ENCODE measurements at regions not wholly inside any gene's neighbourhood (a gene's known extent, or its start where the extent isn't known, plus 50 kb on each side); places are given as distances from the start of the nearest gene placed in this dataset.

DNA sequence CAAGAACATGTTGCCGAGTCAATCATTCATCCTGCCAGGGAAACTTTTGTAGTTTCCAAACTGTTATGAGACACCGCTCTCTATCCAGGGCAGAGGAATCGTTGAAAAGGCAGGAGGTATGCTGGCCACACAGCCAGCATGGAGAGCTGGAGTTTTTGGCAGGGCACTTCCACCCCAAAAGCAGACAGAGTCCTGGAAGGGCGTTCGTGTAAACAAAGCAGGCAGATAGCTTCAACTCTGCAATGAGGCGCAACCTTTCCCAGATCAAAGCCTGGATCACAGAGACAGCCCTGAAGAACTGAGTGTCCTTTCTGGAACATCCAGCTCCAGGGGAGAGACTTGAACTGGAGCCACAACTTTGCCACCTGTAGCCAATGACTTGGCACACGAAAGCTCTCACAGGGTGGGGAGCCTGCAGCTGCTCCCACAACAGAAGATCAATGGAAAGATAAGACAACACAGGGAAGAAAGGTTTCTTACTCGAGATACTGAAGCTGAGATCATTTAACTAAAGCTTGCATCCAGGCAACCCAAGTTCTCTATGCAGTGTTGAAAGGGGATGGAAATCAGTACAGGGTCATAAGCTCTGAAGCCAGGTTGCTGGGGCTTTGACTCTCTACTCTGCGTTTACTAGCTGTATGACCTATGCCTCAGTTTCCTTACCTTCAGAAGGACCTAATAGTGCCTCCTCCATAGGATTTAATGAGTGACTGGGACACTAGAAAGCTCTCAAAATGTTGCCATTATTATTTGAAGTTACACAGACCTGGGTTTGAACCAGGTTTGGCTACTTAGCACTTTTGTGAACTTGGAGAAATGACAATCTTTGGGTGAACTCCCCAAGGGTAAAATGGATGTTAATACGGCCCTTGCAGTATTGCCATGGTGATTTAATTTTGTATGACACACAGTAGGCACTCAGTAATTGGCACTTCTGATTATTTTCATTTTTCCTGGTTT is 434.8 kb upstream of the NPVF start:
- no peak for ATAC-seq
- H3K36me3 ChIP-seq: no peaks in the 10 kb centered on the region
- H3K9me3 ChIP-seq: no peaks in the 10 kb centered on the region
- H3K4me1 ChIP-seq: no peaks in the 10 kb centered on the region
- no peaks in the 10 kb centered on the region for H3K27me3 ChIP-seq (ENCODE audit: low read depth)
- H3K4me3 ChIP-seq: no peak overlapping the region
- H3K27ac ChIP-seq: peak overlapping the region; percentile 14
- TF ChIP-seq, protein P1, sequence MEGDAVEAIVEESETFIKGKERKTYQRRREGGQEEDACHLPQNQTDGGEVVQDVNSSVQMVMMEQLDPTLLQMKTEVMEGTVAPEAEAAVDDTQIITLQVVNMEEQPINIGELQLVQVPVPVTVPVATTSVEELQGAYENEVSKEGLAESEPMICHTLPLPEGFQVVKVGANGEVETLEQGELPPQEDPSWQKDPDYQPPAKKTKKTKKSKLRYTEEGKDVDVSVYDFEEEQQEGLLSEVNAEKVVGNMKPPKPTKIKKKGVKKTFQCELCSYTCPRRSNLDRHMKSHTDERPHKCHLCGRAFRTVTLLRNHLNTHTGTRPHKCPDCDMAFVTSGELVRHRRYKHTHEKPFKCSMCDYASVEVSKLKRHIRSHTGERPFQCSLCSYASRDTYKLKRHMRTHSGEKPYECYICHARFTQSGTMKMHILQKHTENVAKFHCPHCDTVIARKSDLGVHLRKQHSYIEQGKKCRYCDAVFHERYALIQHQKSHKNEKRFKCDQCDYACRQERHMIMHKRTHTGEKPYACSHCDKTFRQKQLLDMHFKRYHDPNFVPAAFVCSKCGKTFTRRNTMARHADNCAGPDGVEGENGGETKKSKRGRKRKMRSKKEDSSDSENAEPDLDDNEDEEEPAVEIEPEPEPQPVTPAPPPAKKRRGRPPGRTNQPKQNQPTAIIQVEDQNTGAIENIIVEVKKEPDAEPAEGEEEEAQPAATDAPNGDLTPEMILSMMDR (IDR thresholded peaks at IDR 0.05): no peak
- DNase-seq: no peak
- intact Hi-C loops (cut with DNase I): no loop called here

DNA sequence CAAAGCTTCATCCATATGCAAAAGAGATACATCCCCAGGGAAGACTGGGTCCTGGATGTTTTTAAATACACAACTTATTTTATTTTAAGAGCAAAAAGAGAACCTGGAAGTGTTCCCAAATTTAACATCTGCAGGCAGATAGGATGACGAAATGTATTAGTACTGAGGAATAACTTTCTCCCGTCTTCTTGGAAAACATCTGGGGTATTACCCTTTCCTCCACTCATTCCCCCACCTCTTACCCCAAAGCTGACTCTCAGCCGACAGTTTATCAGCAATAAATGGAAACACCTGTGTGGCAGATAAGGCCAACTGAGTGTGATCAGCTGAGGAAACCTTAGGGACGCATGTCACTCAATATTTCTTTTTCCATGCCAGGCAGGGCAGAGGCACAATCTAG is 435.6 kb upstream of the NPVF start:
- ATAC-seq (no peak), DNase-seq (no peak)
- no peak overlapping the region for H3K4me3 ChIP-seq
- H3K9me3 ChIP-seq: no peaks in the 10 kb centered on the region
- H3K36me3 ChIP-seq: no peaks in the 10 kb centered on the region
- no peaks in the 10 kb centered on the region for H3K4me1 ChIP-seq
- no peak overlapping the region for H3K27ac ChIP-seq
- intact Hi-C loops (cut with DNase I): no loop called here
- no peaks in the 10 kb centered on the region for H3K27me3 ChIP-seq (ENCODE audit: low read depth)
- TF ChIP-seq, protein P1 (IDR thresholded peaks at IDR 0.05): no peak

DNA sequence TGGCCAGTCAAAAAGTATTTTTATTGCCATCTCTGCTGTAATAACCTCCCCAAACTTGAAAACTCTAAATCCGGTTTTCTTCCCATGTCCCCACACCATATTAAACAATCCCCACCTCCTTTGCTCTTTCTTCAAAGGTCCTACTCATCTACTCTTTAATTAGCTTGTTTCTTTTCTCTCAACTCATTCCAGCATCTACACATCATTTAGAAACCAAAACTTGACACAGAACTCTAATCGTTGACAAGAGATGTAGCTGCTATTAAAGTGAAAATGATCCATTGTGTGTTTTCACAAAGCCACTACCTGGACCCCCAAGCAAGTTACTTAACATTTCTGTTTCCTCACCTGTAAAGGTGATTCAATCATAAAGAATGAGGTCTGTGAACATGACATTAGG is 436.3 kb upstream of the NPVF start:
- no peaks in the 10 kb centered on the region for H3K4me1 ChIP-seq
- no peak overlapping the region for H3K27ac ChIP-seq
- intact Hi-C loops (cut with DNase I): no loop called here

DNA sequence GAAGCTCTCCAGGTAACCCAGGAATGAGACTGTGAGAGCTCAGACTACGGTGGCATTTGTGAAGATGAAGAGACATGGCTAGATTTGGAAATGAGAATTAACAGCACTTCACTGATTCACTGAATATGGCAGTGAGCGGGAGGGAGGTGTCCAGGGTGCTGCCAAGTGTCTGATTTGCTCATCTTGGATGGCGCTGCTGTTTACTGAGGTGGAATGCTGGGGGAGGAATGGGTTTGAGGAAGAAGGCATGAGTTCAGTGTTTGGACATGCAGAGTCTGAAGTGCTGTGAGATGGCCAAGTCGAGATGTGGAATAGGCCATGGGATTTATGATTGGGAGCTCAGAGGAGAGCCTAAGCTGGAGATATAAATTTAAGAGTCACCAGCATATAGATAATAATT is 437.1 kb upstream of the NPVF start:
- intact Hi-C loops (cut with DNase I): no loop called here
- no peak overlapping the region for H3K4me3 ChIP-seq
- no peaks in the 10 kb centered on the region for H3K36me3 ChIP-seq
- ATAC-seq (no peak), DNase-seq (no peak)
- H3K9me3 ChIP-seq: no peaks in the 10 kb centered on the region
- H3K4me1 ChIP-seq: no peaks in the 10 kb centered on the region
- H3K27ac ChIP-seq: no peak overlapping the region
- TF ChIP-seq, protein P1 (IDR thresholded peaks at IDR 0.05): no peak
- H3K27me3 ChIP-seq (ENCODE audit: low read depth): no peaks in the 10 kb centered on the region

More for the DNA sequence above, 436.3 kb upstream of the NPVF start:
- Histone ChIP-seq H3K27me3 (ENCODE audit: low read depth) (no peaks in the 10 kb centered on the region), H3K36me3 (no peaks in the 10 kb centered on the region), H3K4me3 (no peak overlapping the region), H3K9me3 (no peaks in the 10 kb centered on the region)
- DNase-seq (no peak), ATAC-seq (no peak)
- TF ChIP-seq, protein P1 (IDR thresholded peaks at IDR 0.05): no peak

DNA sequence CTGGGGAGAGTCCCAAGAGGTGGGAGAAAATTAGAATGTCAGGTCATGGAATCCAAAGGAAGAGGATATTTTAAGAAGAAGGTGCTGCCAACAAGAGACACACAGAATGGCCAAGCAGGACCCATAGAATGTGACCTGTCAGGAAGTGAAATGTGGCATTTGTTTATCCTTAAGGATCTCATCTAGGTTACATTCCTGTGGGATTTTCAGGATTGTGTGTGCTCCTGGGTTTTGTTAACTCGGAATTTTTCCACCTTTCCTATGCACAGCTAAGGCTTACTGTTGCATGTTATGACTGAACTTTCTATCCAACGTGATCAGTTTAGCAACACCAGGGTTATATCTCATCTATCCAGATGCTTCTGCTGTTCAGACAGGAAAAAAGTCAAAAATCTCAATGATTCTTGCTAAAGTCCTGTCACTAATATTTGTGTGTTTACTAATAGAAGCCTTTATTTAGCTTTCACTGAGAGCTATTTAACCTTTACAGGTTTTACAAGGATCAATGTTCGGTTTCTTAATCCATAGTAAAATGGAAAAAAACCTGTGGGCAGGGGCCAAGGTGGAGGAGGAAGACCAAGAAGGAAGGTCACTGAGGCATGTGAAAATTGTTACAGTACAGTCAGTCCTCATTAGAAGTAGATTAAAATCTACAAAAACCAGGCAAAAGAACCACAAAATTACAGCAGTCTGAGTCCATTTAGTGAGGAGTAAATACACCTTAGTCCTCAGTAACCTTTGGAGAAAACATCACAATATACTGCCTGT is 437.8 kb upstream of the NPVF start:
- Histone ChIP-seq H3K27ac (no peak overlapping the region), H3K4me1 (peaks cover 4% of the 10 kb centered on the region), H3K4me3 (no peak overlapping the region), H3K27me3 (ENCODE audit: low read depth) (no peaks in the 10 kb centered on the region), H3K9me3 (no peaks in the 10 kb centered on the region), H3K36me3 (no peaks in the 10 kb centered on the region)
- DNase-seq: no peak
- intact Hi-C loops (cut with DNase I): no loop called here
- no peak for ATAC-seq
- TF ChIP-seq, protein P1 (IDR thresholded peaks at IDR 0.05): no peak

Measured in lower lobe of right lung (tissue), 2 donors.